ENCODE measurements at regions not wholly inside any gene's neighbourhood (a gene's known extent, or its start where the extent isn't known, plus 50 kb on each side); places are given as distances from the start of the nearest gene placed in this dataset.

DNA sequence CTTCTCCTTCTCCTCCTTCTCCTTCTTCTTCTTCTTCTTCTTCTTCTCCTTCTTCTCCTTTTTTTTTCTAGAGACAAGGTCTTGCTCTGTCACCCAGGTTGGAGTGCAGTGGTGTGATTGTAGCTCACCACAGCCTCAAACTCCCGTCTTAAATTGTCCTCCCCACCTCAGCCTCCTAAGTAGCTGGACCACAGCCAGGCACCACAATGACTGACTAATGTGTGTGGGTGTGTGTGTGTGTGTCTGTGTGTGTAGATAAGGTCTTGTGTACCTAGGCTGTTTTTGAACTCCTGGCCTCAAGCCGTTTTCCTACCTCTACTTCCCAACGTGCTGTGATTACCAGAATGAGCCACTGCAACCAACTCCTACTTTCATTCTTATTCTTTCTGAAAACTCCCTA lies 390.9 kb downstream of the ADAM29 start:
- Mint-ChIP-seq H3K27me3 (ENCODE audit: insufficient read depth, unreplicated experiment) (no peaks in the 10 kb centered on the region), H3K4me1 (ENCODE audit: insufficient read depth, unreplicated experiment) (peaks cover 15% of the 10 kb centered on the region), H3K9me3 (ENCODE audit: unreplicated experiment) (peaks cover 7% of the 10 kb centered on the region), H3K36me3 (ENCODE audit: insufficient read depth, unreplicated experiment) (no peaks in the 10 kb centered on the region), H3K4me3 (ENCODE audit: unreplicated experiment) (no peak overlapping the region), H3K27ac (ENCODE audit: low read depth, unreplicated experiment) (no peak overlapping the region)
- POLR2A ChIA-PET = no interaction called here
- no TSS peak for BruUV-seq (replicated peaks)
- peak; percentile 26 for DNase-seq (ENCODE audit: unreplicated experiment)
- TF ChIP-seq, protein P1, sequence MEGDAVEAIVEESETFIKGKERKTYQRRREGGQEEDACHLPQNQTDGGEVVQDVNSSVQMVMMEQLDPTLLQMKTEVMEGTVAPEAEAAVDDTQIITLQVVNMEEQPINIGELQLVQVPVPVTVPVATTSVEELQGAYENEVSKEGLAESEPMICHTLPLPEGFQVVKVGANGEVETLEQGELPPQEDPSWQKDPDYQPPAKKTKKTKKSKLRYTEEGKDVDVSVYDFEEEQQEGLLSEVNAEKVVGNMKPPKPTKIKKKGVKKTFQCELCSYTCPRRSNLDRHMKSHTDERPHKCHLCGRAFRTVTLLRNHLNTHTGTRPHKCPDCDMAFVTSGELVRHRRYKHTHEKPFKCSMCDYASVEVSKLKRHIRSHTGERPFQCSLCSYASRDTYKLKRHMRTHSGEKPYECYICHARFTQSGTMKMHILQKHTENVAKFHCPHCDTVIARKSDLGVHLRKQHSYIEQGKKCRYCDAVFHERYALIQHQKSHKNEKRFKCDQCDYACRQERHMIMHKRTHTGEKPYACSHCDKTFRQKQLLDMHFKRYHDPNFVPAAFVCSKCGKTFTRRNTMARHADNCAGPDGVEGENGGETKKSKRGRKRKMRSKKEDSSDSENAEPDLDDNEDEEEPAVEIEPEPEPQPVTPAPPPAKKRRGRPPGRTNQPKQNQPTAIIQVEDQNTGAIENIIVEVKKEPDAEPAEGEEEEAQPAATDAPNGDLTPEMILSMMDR (IDR thresholded peaks at IDR 0.05; ENCODE audit: unreplicated experiment) = no peak
- intact Hi-C loops (cut with micrococcal nuclease) = no loop called here
- CTCF ChIA-PET = no interaction called here

DNA sequence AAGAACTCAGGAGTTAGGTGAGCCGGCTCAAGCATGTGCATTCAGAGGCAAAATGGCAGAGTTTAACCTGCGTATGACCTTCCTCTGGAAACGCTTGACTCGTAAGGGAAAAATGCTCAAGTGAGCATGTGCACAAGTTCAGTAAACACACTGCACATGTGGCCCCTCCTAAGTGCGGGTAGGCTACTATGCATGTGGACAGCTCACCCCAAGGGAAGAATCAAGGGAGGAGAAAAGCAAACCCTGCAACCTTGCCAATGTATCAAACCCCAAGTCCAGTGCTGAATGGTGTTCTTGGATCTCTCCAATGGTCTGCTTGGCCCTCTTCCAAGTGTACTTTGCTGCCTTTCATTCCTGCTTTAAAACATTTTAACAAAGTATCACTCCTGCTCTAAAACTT lies 407.1 kb downstream of the ADAM29 start:
- H3K9me3 Mint-ChIP-seq (ENCODE audit: unreplicated experiment) = no peaks in the 10 kb centered on the region
- TF ChIP-seq, protein P1 (IDR thresholded peaks at IDR 0.05; ENCODE audit: unreplicated experiment) = no peak
- BruUV-seq (replicated peaks) = no TSS peak
- no peaks in the 10 kb centered on the region for H3K4me1 Mint-ChIP-seq (ENCODE audit: insufficient read depth, unreplicated experiment)
- H3K4me3 Mint-ChIP-seq (ENCODE audit: unreplicated experiment) = no peak overlapping the region
- no peak overlapping the region for H3K27ac Mint-ChIP-seq (ENCODE audit: low read depth, unreplicated experiment)
- no peaks in the 10 kb centered on the region for H3K27me3 Mint-ChIP-seq (ENCODE audit: insufficient read depth, unreplicated experiment)
- ChIA-PET CTCF (no interaction called here), POLR2A (no interaction called here)
- intact Hi-C loops (cut with micrococcal nuclease) = no loop called here
- no peaks in the 10 kb centered on the region for H3K36me3 Mint-ChIP-seq (ENCODE audit: insufficient read depth, unreplicated experiment)
- DNase-seq (ENCODE audit: unreplicated experiment) = no peak

DNA sequence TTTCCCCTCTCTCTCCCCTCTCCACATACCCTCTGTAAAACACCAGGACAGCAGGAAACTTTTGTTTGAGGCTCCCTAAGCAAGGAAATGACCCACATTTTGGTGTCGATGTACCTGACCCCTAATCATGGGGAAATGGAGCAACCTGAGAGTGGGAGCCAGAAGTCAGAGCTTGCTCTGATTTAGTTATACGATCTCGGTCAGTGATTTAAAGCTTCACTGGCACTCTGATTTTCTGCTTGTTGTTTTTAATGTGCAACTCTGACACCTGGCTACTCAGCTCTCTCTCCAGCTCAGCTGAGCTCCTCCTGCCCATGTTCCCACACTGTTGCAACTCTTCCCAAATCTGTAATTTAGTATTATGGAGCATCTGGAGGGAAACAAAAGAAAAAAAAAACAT lies 408.6 kb downstream of the ADAM29 start:
- H3K27me3 Mint-ChIP-seq (ENCODE audit: insufficient read depth, unreplicated experiment) = no peaks in the 10 kb centered on the region
- H3K27ac Mint-ChIP-seq (ENCODE audit: low read depth, unreplicated experiment) = no peak overlapping the region
- TF ChIP-seq, protein P1 (IDR thresholded peaks at IDR 0.05; ENCODE audit: unreplicated experiment) = no peak
- intact Hi-C loops (cut with micrococcal nuclease) = no loop called here
- no peaks in the 10 kb centered on the region for H3K9me3 Mint-ChIP-seq (ENCODE audit: unreplicated experiment)
- no peak overlapping the region for H3K4me3 Mint-ChIP-seq (ENCODE audit: unreplicated experiment)
- BruUV-seq (replicated peaks) = no TSS peak
- H3K4me1 Mint-ChIP-seq (ENCODE audit: insufficient read depth, unreplicated experiment) = peaks cover 8% of the 10 kb centered on the region
- no peak for DNase-seq (ENCODE audit: unreplicated experiment)
- no peaks in the 10 kb centered on the region for H3K36me3 Mint-ChIP-seq (ENCODE audit: insufficient read depth, unreplicated experiment)
- CTCF ChIA-PET = interaction anchor here (0.7 kb wide), 1 partner anchor 37 kb away, joined by 3 read pairs; no protein-coding TSS in a partner anchor
- POLR2A ChIA-PET = interaction anchor here (0.9 kb wide), 1 partner anchor 22 kb away, joined by 3 read pairs; no protein-coding TSS in a partner anchor

DNA sequence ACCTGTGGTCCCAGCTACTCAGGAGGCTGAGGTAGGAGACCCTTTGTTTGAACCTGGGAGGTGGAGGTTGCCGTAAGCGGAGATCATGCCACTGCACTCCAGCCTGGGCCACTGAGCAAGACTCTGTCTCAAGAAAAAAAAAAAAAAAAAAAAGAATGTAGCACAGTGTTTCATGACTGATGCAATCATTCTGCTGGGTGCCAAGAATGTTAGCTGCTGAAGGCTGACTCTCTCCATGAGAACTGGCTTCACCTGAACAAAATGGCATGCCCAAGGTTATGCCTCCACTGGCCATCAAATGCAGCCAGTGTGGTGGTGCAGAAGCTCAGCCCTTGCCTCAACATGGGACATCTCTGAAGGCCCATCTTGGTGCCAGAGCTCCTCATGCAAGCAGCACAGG lies 412.1 kb downstream of the ADAM29 start:
- no peaks in the 10 kb centered on the region for H3K9me3 Mint-ChIP-seq (ENCODE audit: unreplicated experiment)
- H3K4me1 Mint-ChIP-seq (ENCODE audit: insufficient read depth, unreplicated experiment) = peaks cover 8% of the 10 kb centered on the region
- no TSS peak for BruUV-seq (replicated peaks)
- DNase-seq (ENCODE audit: unreplicated experiment) = peak; percentile 73
- POLR2A ChIA-PET = no interaction called here
- TF ChIP-seq, protein P1 (IDR thresholded peaks at IDR 0.05; ENCODE audit: unreplicated experiment) = no peak
- no peak overlapping the region for H3K27ac Mint-ChIP-seq (ENCODE audit: low read depth, unreplicated experiment)
- intact Hi-C loops (cut with micrococcal nuclease) = loop anchor here (1.0 kb wide), 1 partner anchor 89 kb away; no protein-coding TSS in a partner anchor
- CTCF ChIA-PET = interaction anchor here (0.6 kb wide), 3 partner anchors 53 to 211 kb away, joined by 3 read pairs; no protein-coding TSS in a partner anchor
- H3K27me3 Mint-ChIP-seq (ENCODE audit: insufficient read depth, unreplicated experiment) = no peaks in the 10 kb centered on the region
- no peak overlapping the region for H3K4me3 Mint-ChIP-seq (ENCODE audit: unreplicated experiment)
- H3K36me3 Mint-ChIP-seq (ENCODE audit: insufficient read depth, unreplicated experiment) = no peaks in the 10 kb centered on the region
